Sigmoid colon (tissue), 3 donors: ENCODE measurements at regions not wholly inside any gene's neighbourhood (a gene's known extent, or its start where the extent isn't known, plus 50 kb on each side); places are given as distances from the start of the nearest gene placed in this dataset.

Source experiments
- CTCF ChIP-seq, 4 experiments: fragments of 450-650 bp in 3 of 4; fragments of 200-600 bp in 1 of 4; IDR thresholded peaks; one replicate each; pipeline ENCODE4 v1.5.1; 2016 to 2019; ENCODE audit warnings: antibody characterized with exemption in 4 of 4, mild to moderate bottlenecking in 3 of 4, moderate library complexity in 2 of 4
- POLR2A ChIP-seq, 2 donors: fragments of 450-650 bp; IDR thresholded peaks; one replicate each; pipeline ENCODE4 v1.6.1; 2016; ENCODE audit warnings: antibody characterized with exemption in 2 of 2, mild to moderate bottlenecking in 2 of 2, moderate library complexity in 2 of 2

GRCh38 chr5:31049936-31050704, 143.4 kb upstream of the CDH6 start:
- TF ChIP-seq CTCF (IDR thresholded peaks at IDR 0.05): no peak
- TF ChIP-seq POLR2A (IDR thresholded peaks at IDR 0.05): no peak
